DND-41 (cell line): ENCODE measurements at regions not wholly inside any gene's neighbourhood (a gene's known extent, or its start where the extent isn't known, plus 50 kb on each side); places are given as distances from the start of the nearest gene placed in this dataset.

ENCODE experiments used
- ATAC-seq: fragments of 200-7000 bp; cut with Tn5 transposase; 3 replicates; pipeline ENCODE4 v1.9.1; 2021; ENCODE audit warnings: low read depth; ENCODE audit not compliant: insufficient read depth
- DNase-seq: peaks from one replicate; pipeline ENCODE4 v3.0.0-alpha.2; 2020
- H2AFZ ChIP-seq: 2 replicates; pipeline ENCODE4 v1.6.0; 2012; ENCODE audit warnings: low read depth, low read length
- H3K27ac ChIP-seq: 2 replicates; pipeline ENCODE4 v1.5.1; 2012; ENCODE audit warnings: low read length, inconsistent platforms
- H3K27me3 ChIP-seq: fragments of 200-600 bp; sonication (generic); 2 replicates; pipeline ENCODE4 v1.6.0; 2012; ENCODE audit warnings: low read length, mild to moderate bottlenecking, inconsistent platforms; ENCODE audit not compliant: insufficient read depth, poor library complexity
- H3K36me3 ChIP-seq: 2 replicates; pipeline ENCODE4 v1.5.1; 2012; ENCODE audit warnings: low read length, inconsistent platforms; ENCODE audit not compliant: insufficient read depth
- H3K4me1 ChIP-seq: 2 replicates; pipeline ENCODE4 v1.5.1; 2012; ENCODE audit warnings: mild to moderate bottlenecking, low read length; ENCODE audit not compliant: insufficient read depth
- H3K4me2 ChIP-seq: 2 replicates; pipeline ENCODE4 v1.6.0; 2012; ENCODE audit warnings: mild to moderate bottlenecking, moderate library complexity, low read length, inconsistent platforms; ENCODE audit not compliant: insufficient read depth
- H3K4me3 ChIP-seq, 2 experiments: fragments of 200-600 bp in 1 of 2; shearing (Covaris generic) in 1 of 2; 2 replicates each; pipeline ENCODE4 v1.5.1; 2012 to 2016; ENCODE audit warnings: inconsistent platforms in 2 of 2, low read length in 2 of 2, mild to moderate bottlenecking in 2 of 2, low read depth in 1 of 2, moderate library complexity in 1 of 2
- H3K79me2 ChIP-seq: 2 replicates; pipeline ENCODE4 v1.6.0; 2012; ENCODE audit warnings: low read length, inconsistent platforms; ENCODE audit not compliant: insufficient read depth
- H3K9ac ChIP-seq: 2 replicates; pipeline ENCODE4 v1.6.0; 2012; ENCODE audit warnings: low read depth, mild to moderate bottlenecking, inconsistent platforms, low read length, moderate library complexity
- H3K9me3 ChIP-seq: 2 replicates; pipeline ENCODE4 v1.5.1; 2012; ENCODE audit warnings: low read length, moderate library complexity, mild to moderate bottlenecking, inconsistent platforms; ENCODE audit not compliant: insufficient read depth, severe bottlenecking
- H4K20me1 ChIP-seq: 2 replicates; pipeline ENCODE4 v1.6.0; 2012; ENCODE audit warnings: low read length; ENCODE audit not compliant: insufficient read depth
- CTCF ChIP-seq: IDR thresholded peaks from 2 replicates; pipeline ENCODE4 v1.5.1; 2012; ENCODE audit warnings: borderline replicate concordance, low read length, moderate library complexity, mild to moderate bottlenecking; ENCODE audit not compliant: poor library complexity, severe bottlenecking; ENCODE audit errors: extremely low read depth
- EZH2 ChIP-seq: IDR thresholded peaks from 3 replicates; pipeline ENCODE4 v1.6.1; 2012; ENCODE audit warnings: borderline replicate concordance, low read depth, mild to moderate bottlenecking, moderate library complexity, low read length, inconsistent platforms; ENCODE audit not compliant: severe bottlenecking

- no peaks in the 10 kb centered on the region for H3K79me2 ChIP-seq
- H3K4me3 ChIP-seq, result no peak overlapping the region
- no peak overlapping the region for H3K9ac ChIP-seq
- no peak for ATAC-seq
- no peaks in the 10 kb centered on the region for H4K20me1 ChIP-seq
- DNase-seq, result no peak
- H3K27ac ChIP-seq, result no peak overlapping the region
- no peak for TF ChIP-seq EZH2
- TF ChIP-seq CTCF, result no peak
- H3K9me3 ChIP-seq, result no peaks in the 10 kb centered on the region
- H3K36me3 ChIP-seq, result no peaks in the 10 kb centered on the region
- no peak overlapping the region; the same call in 1 of the 2 replicates for H2AFZ ChIP-seq
- no peak overlapping the region for H3K4me2 ChIP-seq
- H3K4me1 ChIP-seq, result no peaks in the 10 kb centered on the region
- no peaks in the 10 kb centered on the region for H3K27me3 ChIP-seq
Measured at GRCh38 chr18:24811950-24812681, 351.7 kb downstream of the HRH4 start.

- no peaks in the 10 kb centered on the region for H3K79me2 ChIP-seq
- no peak overlapping the region for H2AFZ ChIP-seq
- no peaks in the 10 kb centered on the region for H3K27me3 ChIP-seq
- no peaks in the 10 kb centered on the region for H3K9me3 ChIP-seq
- no peak for ATAC-seq
- no peak for TF ChIP-seq EZH2
- TF ChIP-seq CTCF, result no peak
- H3K27ac ChIP-seq, result no peak overlapping the region
- no peaks in the 10 kb centered on the region for H3K4me1 ChIP-seq
- H3K4me3 ChIP-seq, result no peak overlapping the region
- no peak overlapping the region for H3K4me2 ChIP-seq
- no peaks in the 10 kb centered on the region for H4K20me1 ChIP-seq
- no peak for DNase-seq
- no peaks in the 10 kb centered on the region for H3K36me3 ChIP-seq
- no peak overlapping the region for H3K9ac ChIP-seq
Measured at GRCh38 chr18:24814521-24814920, 354.1 kb downstream of the HRH4 start.

- TF ChIP-seq CTCF (no peak), EZH2 (no peak)
Measured at GRCh38 chr18:24817150-24817549, 356.7 kb downstream of the HRH4 start.

More at GRCh38 chr18:24817150-24817549, 356.7 kb downstream of the HRH4 start:
- H3K4me2 ChIP-seq, result no peak overlapping the region
- H3K27ac ChIP-seq, result no peak overlapping the region
- no peak for ATAC-seq
- no peaks in the 10 kb centered on the region for H3K27me3 ChIP-seq
- no peaks in the 10 kb centered on the region for H4K20me1 ChIP-seq
- H2AFZ ChIP-seq, result no peak overlapping the region
- no peak overlapping the region for H3K9ac ChIP-seq
- H3K4me1 ChIP-seq, result no peaks in the 10 kb centered on the region
- no peak overlapping the region for H3K4me3 ChIP-seq
- H3K79me2 ChIP-seq, result no peaks in the 10 kb centered on the region
- H3K36me3 ChIP-seq, result no peaks in the 10 kb centered on the region
- no peaks in the 10 kb centered on the region for H3K9me3 ChIP-seq
- no peak for DNase-seq
